Heart left ventricle (tissue), 16 donors: ENCODE measurements at regions not wholly inside any gene's neighbourhood (a gene's known extent, or its start where the extent isn't known, plus 50 kb on each side); places are given as distances from the start of the nearest gene placed in this dataset.

ENCODE experiments used
- ATAC-seq, 4 donors: fragments of 200-7000 bp; cut with Tn5 transposase; one replicate each; pipeline ENCODE4 v1.9.1; 2020 to 2022; ENCODE audit warnings: moderate library complexity in 4 of 4, mild to moderate bottlenecking in 3 of 4, moderate number of reproducible peaks in 1 of 4
- DNase-seq, 5 donors: peaks; one replicate each; pipeline ENCODE4 v3.0.0-alpha.2; 2020
- H3K27ac ChIP-seq, 12 donors: fragments of 200-600 bp; sonication (generic) in 4 of 12; one replicate each; pipeline versions ENCODE4 v1.5.0 to v1.8.0; 2016 to 2022; ENCODE audit warnings: mild to moderate bottlenecking in 2 of 12
- H3K27me3 ChIP-seq, 9 donors: fragments of 200-600 bp; sonication (generic) in 2 of 9; one replicate each; pipeline versions ENCODE4 v1.5.1 to v1.8.0; 2016 to 2022; ENCODE audit warnings: mild to moderate bottlenecking in 3 of 9
- H3K36me3 ChIP-seq, 9 donors: fragments of 200-600 bp; sonication (generic) in 2 of 9; one replicate each; pipeline versions ENCODE4 v1.5.0 to v1.8.0; 2018 to 2022; ENCODE audit warnings: mild to moderate bottlenecking in 2 of 9
- H3K4me1 ChIP-seq, 12 donors: fragments of 200-600 bp; sonication (generic) in 4 of 12; one replicate each; pipeline versions ENCODE4 v1.5.0 to v1.8.0; 2016 to 2022; ENCODE audit warnings: mild to moderate bottlenecking in 3 of 12
- H3K4me3 ChIP-seq, 12 donors: fragments of 200-600 bp; sonication (generic) in 4 of 12; one replicate each; pipeline versions ENCODE4 v1.5.0 to v1.8.0; 2017 to 2022; ENCODE audit warnings: mild to moderate bottlenecking in 9 of 12, moderate library complexity in 4 of 12
- H3K9me3 ChIP-seq, 12 donors: fragments of 200-600 bp; sonication (generic) in 4 of 12; one replicate each; pipeline versions ENCODE4 v1.5.0 to v1.8.0; 2016 to 2022; ENCODE audit warnings: mild to moderate bottlenecking in 1 of 12
- CTCF ChIP-seq, 12 donors: fragments of 200-600 bp; sonication (generic) in 4 of 12; IDR thresholded peaks; one replicate each; pipeline versions ENCODE4 v1.5.0 to v1.8.0; 2018 to 2022; ENCODE audit warnings: antibody characterized with exemption in 12 of 12, mild to moderate bottlenecking in 5 of 12
- POLR2A ChIP-seq, 2 donors: fragments of 450-650 bp; IDR thresholded peaks; one replicate each; pipeline ENCODE4 v1.6.1; 2017; ENCODE audit warnings: antibody characterized with exemption in 2 of 2, mild to moderate bottlenecking in 2 of 2, moderate library complexity in 2 of 2
- WGBS, 4 donors: extraction: QIAGEN DNeasy Blood & Tissue Kit in 2 of 4; methylation state at CpG; one replicate each; pipeline versions ENCODE4 v1.1.5 to v1.1.7; 2013 to 2018; 5-methylcytosine and 5-hydroxymethylcytosine counted together
- intact Hi-C, 10 donors: fragments of 100-400 bp; cut with DNase I; formaldehyde crosslinking; loops; one replicate each; pipeline versions ENCODE4 v1.11.1 to v1.14.2; 2022
- donor health status: ischemic (EF 13 %, LVEDD 7.1; RV severe dilation, severe dysfunction).
- donor health status: healthy with polysubstance abuse.
- donor health status: DM: no; HTN: yes; CAD: no.
- donor health status: DM: no; HTN: no; CAD: no.
- donor health status: ischemic (EF 25% LVEDD 6.9; RV normal size, moderate dysfunction).
- donor health status: ischemic (EF 25% LVEDD 5.7; RV mildly dilated, moderate dysfunction).
- donor health status: healthy.
- donor health status: DM: yes; HTN: yes; CAD: no.
- donor health status: ischemic (EF 35%, LVEDD 5.7; RV mildly dilated, moderate dysfunction).
- donor health status: nonischemic (EF 11% LVEDD 7.7; RV severe dilation, severe dysfunction).
- donor health status: DM: yes; HTN: yes; CAD: no.
- donor health status: PGD.
- donor health status: ischemic (EF 29% LVEDD 5.4; RV normal size, mild dysfunction).
- donor health status: nonischemic (EF 23%, LVEDD 6.1; RV moderate dilation, normal function).

GRCh38 chr1:192038567-192038966 is 119.7 kb upstream of the RGS18 start:
- H3K4me1 ChIP-seq = no peaks in the 10 kb centered on the region
- H3K4me3 ChIP-seq = no peak overlapping the region
- no peak for DNase-seq
- H3K27me3 ChIP-seq = no peaks in the 10 kb centered on the region
- TF ChIP-seq POLR2A (IDR thresholded peaks at IDR 0.05) (no peak), CTCF (IDR thresholded peaks at IDR 0.05) (no peak)
- H3K9me3 ChIP-seq = peaks cover 0 to 20% (median 3%) of the 10 kb centered on the region in 12 donors
- ATAC-seq = no peak
- 68 to 84% (median 77%) methylated on average over 1 of the region's 1 CpG for WGBS, 4 donors
- no peak overlapping the region for H3K27ac ChIP-seq
- intact Hi-C loops = no loop called here
- no peaks in the 10 kb centered on the region for H3K36me3 ChIP-seq

- Histone ChIP-seq H3K9me3 (no peaks in the 10 kb centered on the region), H3K27me3 (no peaks in the 10 kb centered on the region), H3K36me3 (no peaks in the 10 kb centered on the region), H3K4me3 (no peak overlapping the region), H3K4me1 (no peaks in the 10 kb centered on the region), H3K27ac (no peak overlapping the region)
- no peak for TF ChIP-seq POLR2A (IDR thresholded peaks at IDR 0.05)
- no peak for TF ChIP-seq CTCF (IDR thresholded peaks at IDR 0.05)
- intact Hi-C loops = no loop called here
- DNase-seq (no peak), ATAC-seq (no peak)
- 46 to 55% (median 50%) methylated on average over 3 of the region's 3 CpGs for WGBS, 4 donors
These were observed 113.1 kb upstream of the RGS18 start for GRCh38 chr1:192045131-192045530.

DNA sequence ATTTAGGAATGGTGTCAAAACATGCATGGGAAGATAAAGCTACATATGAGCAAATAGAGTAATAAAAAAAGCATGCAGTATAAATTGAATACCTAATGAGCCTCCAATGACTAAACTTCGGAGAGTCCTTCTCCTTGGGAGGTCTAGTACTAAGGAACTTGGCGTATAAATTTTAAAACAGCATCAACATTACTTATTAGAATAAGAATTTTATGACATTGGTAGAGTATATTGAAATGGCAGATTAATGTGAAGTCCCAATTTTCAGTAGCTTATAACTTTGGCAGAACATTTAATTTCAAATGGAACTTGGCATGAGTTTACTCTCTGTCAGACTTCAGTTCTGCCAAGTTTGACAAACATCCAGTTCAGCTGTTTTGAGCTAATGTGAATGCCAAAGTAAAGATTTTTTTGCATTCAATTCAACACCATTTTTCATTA is 104.7 kb upstream of the RGS18 start:
- intact Hi-C loops = no loop called here
- no peak for ATAC-seq
- Histone ChIP-seq H3K4me1 (peaks cover 0 to 12% (median 0%) of the 10 kb centered on the region in 12 donors), H3K27ac (no peak overlapping the region), H3K9me3 (no peaks in the 10 kb centered on the region), H3K36me3 (no peaks in the 10 kb centered on the region), H3K4me3 (no peak overlapping the region), H3K27me3 (no peaks in the 10 kb centered on the region)
- no peak for DNase-seq
- TF ChIP-seq CTCF (IDR thresholded peaks at IDR 0.05) (no peak), POLR2A (IDR thresholded peaks at IDR 0.05) (no peak)
- 67 to 79% (median 72%) methylated on average over 2 of the region's 2 CpGs for WGBS, 4 donors

DNA sequence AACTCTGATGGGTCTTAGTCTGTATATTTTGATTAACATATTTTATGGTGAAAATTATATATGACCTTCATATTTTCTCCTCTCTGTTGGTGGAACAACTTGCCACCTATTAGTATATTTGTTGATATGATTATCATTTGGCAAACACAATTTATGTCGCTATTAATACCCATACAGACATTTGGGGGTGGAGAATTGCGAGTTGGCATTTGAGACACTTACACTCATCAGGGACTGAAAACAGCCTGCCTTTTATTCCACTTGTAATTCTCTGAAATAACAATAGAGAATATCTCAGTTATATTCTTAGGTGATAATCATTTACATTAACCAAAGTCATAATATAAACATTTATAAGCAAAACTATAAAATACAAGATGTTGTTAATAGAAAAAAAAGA is 100.5 kb upstream of the RGS18 start:
- no peaks in the 10 kb centered on the region for H3K27me3 ChIP-seq
- H3K36me3 ChIP-seq = no peaks in the 10 kb centered on the region
- TF ChIP-seq CTCF (IDR thresholded peaks at IDR 0.05) = no peak
- no peak for TF ChIP-seq POLR2A (IDR thresholded peaks at IDR 0.05)
- no peaks in the 10 kb centered on the region for H3K9me3 ChIP-seq
- ATAC-seq = peak in 1 of 4 donors; percentile 71
- intact Hi-C loops = no loop called here
- no peak overlapping the region for H3K27ac ChIP-seq
- DNase-seq = no peak
- no peak overlapping the region for H3K4me3 ChIP-seq
- 39 to 47% (median 43%) methylated on average over 2 of the region's 2 CpGs for WGBS, 4 donors
- H3K4me1 ChIP-seq = peaks cover 0 to 12% (median 0%) of the 10 kb centered on the region in 12 donors
